Keratinocyte (primary cell): ENCODE measurements at regions not wholly inside any gene's neighbourhood (a gene's known extent, or its start where the extent isn't known, plus 50 kb on each side); places are given as distances from the start of the nearest gene placed in this dataset.

Experiments
- DNase-seq: peaks from one replicate; pipeline ENCODE4 v3.0.0-alpha.2; 2011; ENCODE audit warnings: low read depth, missing footprints, low spot score
- FAIRE-seq: peaks from 2 replicates; lab custom pipeline; 2011; peaks lifted over from hg19 to GRCh38; lab: Jason Lieb, UNC
- H2AFZ ChIP-seq: 2 replicates; pipeline ENCODE4 v1.6.0; 2012; ENCODE audit warnings: low read length, control low read depth, inconsistent platforms; ENCODE audit not compliant: control insufficient read depth
- H3K27ac ChIP-seq: 2 replicates; pipeline ENCODE4 v1.5.1; 2011; ENCODE audit warnings: low read length; ENCODE audit not compliant: control insufficient read depth, insufficient read depth
- H3K27me3 ChIP-seq: 3 replicates; pipeline ENCODE4 v1.6.0; 2011; ENCODE audit warnings: low read length; ENCODE audit not compliant: control insufficient read depth, insufficient read depth; ENCODE audit errors: extremely low read depth
- H3K36me3 ChIP-seq, 2 experiments: 2 replicates in 1 of 2; 3 replicates in 1 of 2; pipeline ENCODE4 v1.5.1; 2011; ENCODE audit warnings: low read length in 2 of 2, mild to moderate bottlenecking in 1 of 2; ENCODE audit not compliant: control insufficient read depth in 2 of 2, insufficient read depth in 2 of 2; ENCODE audit errors: extremely low read depth in 1 of 2
- H3K4me1 ChIP-seq: 3 replicates; pipeline ENCODE4 v1.5.1; 2011; ENCODE audit warnings: low read length; ENCODE audit not compliant: control insufficient read depth, insufficient read depth; ENCODE audit errors: extremely low read depth
- H3K4me2 ChIP-seq: 3 replicates; pipeline ENCODE4 v1.6.0; 2011; ENCODE audit warnings: low read depth, low read length; ENCODE audit not compliant: control insufficient read depth, insufficient read depth; ENCODE audit errors: extremely low read depth
- H3K4me3 ChIP-seq, 3 experiments: fragments of 200-600 bp in 1 of 3; sonication (generic) in 1 of 3; 2 replicates in 2 of 3; 3 replicates in 1 of 3; pipeline ENCODE4 v1.5.1; 2011 to 2016; ENCODE audit warnings: low read length in 3 of 3, mild to moderate bottlenecking in 3 of 3, control low read depth in 2 of 3, inconsistent platforms in 1 of 3, low read depth in 1 of 3, mixed read lengths in 1 of 3, mixed run types in 1 of 3, moderate library complexity in 1 of 3; ENCODE audit not compliant: control insufficient read depth in 2 of 3, insufficient read depth in 2 of 3; ENCODE audit errors: extremely low read depth in 1 of 3
- H3K79me2 ChIP-seq: 2 replicates; pipeline ENCODE4 v1.6.0; 2012; ENCODE audit warnings: low read length; ENCODE audit not compliant: control insufficient read depth, insufficient read depth
- H3K9ac ChIP-seq: 3 replicates; pipeline ENCODE4 v1.6.0; 2011; ENCODE audit warnings: low read length; ENCODE audit not compliant: control insufficient read depth, insufficient read depth; ENCODE audit errors: extremely low read depth
- H3K9me1 ChIP-seq: 3 replicates; pipeline ENCODE4 v1.6.0; 2011; ENCODE audit warnings: low read length; ENCODE audit not compliant: control insufficient read depth, insufficient read depth; ENCODE audit errors: extremely low read depth
- H3K9me3 ChIP-seq: 2 replicates; pipeline ENCODE4 v1.5.1; 2012; ENCODE audit warnings: low read depth, low read length; ENCODE audit not compliant: control insufficient read depth
- H4K20me1 ChIP-seq: 3 replicates; pipeline ENCODE4 v1.6.0; 2011; ENCODE audit warnings: low read length; ENCODE audit not compliant: control insufficient read depth, insufficient read depth; ENCODE audit errors: extremely low read depth
- EZH2 ChIP-seq: IDR thresholded peaks from one replicate; pipeline ENCODE4 v1.6.1; 2012; ENCODE audit warnings: inconsistent platforms, mild to moderate bottlenecking, low read length, moderate library complexity
- dilution Hi-C: fragments of 300-500 bp; cut with MboI; formaldehyde crosslinking; loops from one replicate; pipeline ENCODE4 v1.7.0; 2020; ENCODE audit warnings: low sequenced_read_pairs; ENCODE audit not compliant: extremely low pct_ligation_motif_present
- TF ChIP-seq, protein P1 (sequence below), 3 experiments: IDR thresholded peaks in 1 of 3; conservative IDR thresholded peaks in 1 of 3; optimal IDR thresholded peaks in 1 of 3; 2 replicates in 2 of 3; 3 replicates in 1 of 3; pipeline versions ENCODE3 to v1.5.1; 2011; ENCODE audit warnings: low read length in 3 of 3, mild to moderate bottlenecking in 3 of 3, moderate library complexity in 2 of 3, control low read depth in 1 of 3, inconsistent platforms in 1 of 3; ENCODE audit not compliant: insufficient read depth in 2 of 3; ENCODE audit errors: extremely low read depth in 1 of 3

DNA sequence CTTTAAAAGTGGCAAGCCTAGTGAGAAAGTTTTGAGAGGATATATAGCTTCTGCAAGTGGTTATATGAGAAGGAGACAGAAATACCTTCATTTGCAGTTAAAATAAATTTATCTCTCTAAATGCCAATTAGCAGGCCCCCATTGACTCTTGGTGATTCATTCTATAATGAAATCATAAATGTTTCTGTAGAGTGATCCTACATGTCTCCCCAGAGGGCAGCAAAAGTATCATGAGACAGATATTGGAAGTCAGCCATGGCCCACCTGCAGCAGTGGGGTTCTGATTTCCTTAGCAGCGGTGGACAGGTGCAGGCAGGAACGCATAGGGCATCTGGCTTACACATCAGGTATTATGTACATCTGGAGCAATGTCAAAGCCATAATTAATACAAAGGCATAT lies 385.4 kb upstream of the SLC10A2 start:
- no peak for TF ChIP-seq EZH2
- TF ChIP-seq, protein P1, sequence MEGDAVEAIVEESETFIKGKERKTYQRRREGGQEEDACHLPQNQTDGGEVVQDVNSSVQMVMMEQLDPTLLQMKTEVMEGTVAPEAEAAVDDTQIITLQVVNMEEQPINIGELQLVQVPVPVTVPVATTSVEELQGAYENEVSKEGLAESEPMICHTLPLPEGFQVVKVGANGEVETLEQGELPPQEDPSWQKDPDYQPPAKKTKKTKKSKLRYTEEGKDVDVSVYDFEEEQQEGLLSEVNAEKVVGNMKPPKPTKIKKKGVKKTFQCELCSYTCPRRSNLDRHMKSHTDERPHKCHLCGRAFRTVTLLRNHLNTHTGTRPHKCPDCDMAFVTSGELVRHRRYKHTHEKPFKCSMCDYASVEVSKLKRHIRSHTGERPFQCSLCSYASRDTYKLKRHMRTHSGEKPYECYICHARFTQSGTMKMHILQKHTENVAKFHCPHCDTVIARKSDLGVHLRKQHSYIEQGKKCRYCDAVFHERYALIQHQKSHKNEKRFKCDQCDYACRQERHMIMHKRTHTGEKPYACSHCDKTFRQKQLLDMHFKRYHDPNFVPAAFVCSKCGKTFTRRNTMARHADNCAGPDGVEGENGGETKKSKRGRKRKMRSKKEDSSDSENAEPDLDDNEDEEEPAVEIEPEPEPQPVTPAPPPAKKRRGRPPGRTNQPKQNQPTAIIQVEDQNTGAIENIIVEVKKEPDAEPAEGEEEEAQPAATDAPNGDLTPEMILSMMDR (optimal IDR thresholded peaks at IDR 0.05 in 1 of 3, IDR thresholded peaks at IDR 0.05 in 1 of 3, conservative IDR thresholded peaks at IDR 0.05 in 1 of 3; ENCODE audit: extremely low read depth in 1 of 3, insufficient read depth in 2 of 3, low read length in 3 of 3), result no peak
- Histone ChIP-seq H3K27ac (no peak overlapping the region), H4K20me1 (no peaks in the 10 kb centered on the region), H3K4me3 (no peak overlapping the region), H3K36me3 (no peaks in the 10 kb centered on the region), H3K9me1 (no peaks in the 10 kb centered on the region), H2AFZ (no peak overlapping the region), H3K4me1 (no peaks in the 10 kb centered on the region), H3K9me3 (no peaks in the 10 kb centered on the region), H3K9ac (no peak overlapping the region), H3K79me2 (no peaks in the 10 kb centered on the region), H3K4me2 (no peak overlapping the region), H3K27me3 (no peaks in the 10 kb centered on the region)
- no peak for DNase-seq
- dilution Hi-C loops, result no loop called here
- FAIRE-seq, result no peak

DNA sequence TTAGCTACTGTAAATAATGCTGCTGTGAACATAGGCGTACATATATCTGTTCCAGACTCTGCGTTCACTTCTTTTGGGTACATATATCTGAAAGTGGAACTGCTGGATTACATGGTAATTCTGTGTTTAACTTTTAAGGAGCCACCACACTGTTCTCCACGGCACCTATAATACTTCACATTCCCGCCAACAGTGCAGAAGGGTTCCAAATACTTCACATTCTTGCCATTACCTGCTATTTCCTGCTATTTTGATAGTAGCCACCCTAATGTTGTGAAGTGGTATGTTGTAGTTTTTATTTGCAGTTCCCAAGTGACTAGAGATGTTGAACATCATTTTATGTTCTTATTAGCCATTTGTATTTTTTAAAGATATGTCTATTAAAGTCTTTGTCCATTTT lies 377.4 kb upstream of the SLC10A2 start:
- dilution Hi-C loops, result no loop called here

More for the DNA sequence above, 377.4 kb upstream of the SLC10A2 start:
- Histone ChIP-seq H3K9me3 (no peaks in the 10 kb centered on the region), H3K36me3 (no peaks in the 10 kb centered on the region), H3K4me2 (no peak overlapping the region), H3K9ac (no peak overlapping the region), H3K4me1 (no peaks in the 10 kb centered on the region), H4K20me1 (no peaks in the 10 kb centered on the region), H3K79me2 (no peaks in the 10 kb centered on the region), H3K4me3 (no peak overlapping the region), H3K27me3 (no peaks in the 10 kb centered on the region), H3K9me1 (no peaks in the 10 kb centered on the region), H2AFZ (no peak overlapping the region), H3K27ac (no peak overlapping the region)
- TF ChIP-seq, protein P1 (optimal IDR thresholded peaks at IDR 0.05 in 1 of 3, IDR thresholded peaks at IDR 0.05 in 1 of 3, conservative IDR thresholded peaks at IDR 0.05 in 1 of 3; ENCODE audit: extremely low read depth in 1 of 3, insufficient read depth in 2 of 3, low read length in 3 of 3), result no peak
- no peak for TF ChIP-seq EZH2
- no peak for DNase-seq
- no peak for FAIRE-seq
